Hepatocyte (in vitro differentiated cells): ENCODE measurements at regions not wholly inside any gene's neighbourhood (a gene's known extent, or its start where the extent isn't known, plus 50 kb on each side); places are given as distances from the start of the nearest gene placed in this dataset.
A peak's percentile ranks its signal among the peaks of the same experiment; 100 is the strongest.

Source experiments
- DNase-seq: peaks from one replicate; pipeline ENCODE4 v3.0.0-alpha.2; 2016; ENCODE audit warnings: low spot score
- H2AFZ ChIP-seq: fragments of 200-600 bp; sonication (generic); 2 replicates; pipeline ENCODE4 v1.6.0; 2016; ENCODE audit warnings: antibody characterized with exemption, mild to moderate bottlenecking
- H3K27ac ChIP-seq: fragments of 200-600 bp; sonication (generic); 2 replicates; pipeline ENCODE4 v1.5.1; 2016; ENCODE audit warnings: mild to moderate bottlenecking
- H3K27me3 ChIP-seq: fragments of 200-600 bp; sonication (generic); 2 replicates; pipeline ENCODE4 v1.6.1; 2016
- H3K36me3 ChIP-seq: fragments of 200-600 bp; sonication (generic); replicated peaks from 2 replicates; pipeline ENCODE4 v1.5.1; 2016; ENCODE audit warnings: low read depth; ENCODE audit not compliant: insufficient read depth
- H3K4me1 ChIP-seq: fragments of 200-600 bp; sonication (generic); 2 replicates; pipeline ENCODE4 v1.5.1; 2016; ENCODE audit warnings: mild to moderate bottlenecking, moderate library complexity; ENCODE audit not compliant: insufficient read depth
- H3K4me2 ChIP-seq: fragments of 200-600 bp; sonication (generic); 2 replicates; pipeline ENCODE4 v1.6.0; 2016
- H3K4me3 ChIP-seq: fragments of 200-600 bp; sonication (generic); 2 replicates; pipeline ENCODE4 v1.5.1; 2016; ENCODE audit warnings: mild to moderate bottlenecking
- H3K79me2 ChIP-seq: fragments of 200-600 bp; sonication (generic); 2 replicates; pipeline ENCODE4 v1.6.0; 2017; ENCODE audit warnings: mild to moderate bottlenecking
- H3K9me2 ChIP-seq: fragments of 200-600 bp; sonication (generic); replicated peaks from 2 replicates; pipeline ENCODE4 v1.6.0; 2017; ENCODE audit warnings: mild to moderate bottlenecking; ENCODE audit not compliant: insufficient read depth
- H3K9me3 ChIP-seq: fragments of 200-600 bp; sonication (generic); 2 replicates; pipeline ENCODE4 v1.5.1; 2016; ENCODE audit warnings: low read depth, mild to moderate bottlenecking
- H4K20me1 ChIP-seq: fragments of 200-600 bp; sonication (generic); 2 replicates; pipeline ENCODE4 v1.6.0; 2016; ENCODE audit warnings: mild to moderate bottlenecking; ENCODE audit not compliant: insufficient read depth, poor library complexity, severe bottlenecking
- CTCF ChIP-seq: fragments of 200-600 bp; sonication (generic); IDR thresholded peaks from 2 replicates; pipeline ENCODE4 v1.5.1; 2016; ENCODE audit warnings: antibody characterized with exemption, mild to moderate bottlenecking; ENCODE audit not compliant: poor library complexity
- EZH2 ChIP-seq: fragments of 200-600 bp; sonication (generic); IDR thresholded peaks from 2 replicates; pipeline ENCODE4 v1.6.1; 2016; ENCODE audit warnings: antibody characterized with exemption, mild to moderate bottlenecking, borderline replicate concordance
- EZH2phosphoT487 ChIP-seq: fragments of 200-600 bp; sonication (generic); IDR thresholded peaks from one replicate; pipeline ENCODE4 v1.6.1; 2018; ENCODE audit warnings: antibody characterized with exemption, mild to moderate bottlenecking, low read depth, moderate library complexity; ENCODE audit not compliant: unreplicated experiment, severe bottlenecking
- WGBS: methylation state at CpG from one replicate; pipeline ENCODE4 v1.1.6; 2016; ENCODE audit warnings: low lambda C conversion rate; ENCODE audit errors: missing lambda C conversion rate; 5-methylcytosine and 5-hydroxymethylcytosine counted together

- Histone ChIP-seq H3K79me2 (no peaks in the 10 kb centered on the region), H3K27ac (no peak overlapping the region), H3K36me3 (no peaks in the 10 kb centered on the region), H2AFZ (no peak overlapping the region), H3K9me3 (no peaks in the 10 kb centered on the region), H3K4me3 (no peak overlapping the region), H3K9me2 (no peaks in the 10 kb centered on the region), H3K4me1 (no peaks in the 10 kb centered on the region), H3K27me3 (no peaks in the 10 kb centered on the region), H4K20me1 (no peaks in the 10 kb centered on the region), H3K4me2 (no peak overlapping the region)
- TF ChIP-seq EZH2phosphoT487 (no peak), EZH2 (no peak), CTCF (no peak)
- DNase-seq, result no peak
- WGBS, result 94% methylated on average over 7 of the region's 7 CpGs
Observed at GRCh38 chr18:78501251-78501650, 478.4 kb upstream of the SALL3 start.

GRCh38 chr18:78503129-78503528 lies 476.5 kb upstream of the SALL3 start:
- Histone ChIP-seq H3K4me3 (no peak overlapping the region), H3K36me3 (no peaks in the 10 kb centered on the region), H3K27ac (no peak overlapping the region), H3K9me3 (no peaks in the 10 kb centered on the region), H3K79me2 (no peaks in the 10 kb centered on the region), H3K4me1 (no peaks in the 10 kb centered on the region), H2AFZ (no peak overlapping the region), H3K4me2 (no peak overlapping the region), H3K9me2 (no peaks in the 10 kb centered on the region), H4K20me1 (no peaks in the 10 kb centered on the region), H3K27me3 (no peaks in the 10 kb centered on the region)
- 95% methylated on average over 15 of the region's 15 CpGs for WGBS
- DNase-seq, result no peak
- TF ChIP-seq CTCF (no peak), EZH2 (no peak), EZH2phosphoT487 (no peak)

- WGBS, result 46% methylated on average over 30 of the region's 30 CpGs
- no peaks in the 10 kb centered on the region for H3K4me1 ChIP-seq
- no peaks in the 10 kb centered on the region for H3K79me2 ChIP-seq
- H3K9me2 ChIP-seq, result no peaks in the 10 kb centered on the region
- H4K20me1 ChIP-seq, result no peaks in the 10 kb centered on the region
- peak overlapping the region; percentile 20 for H2AFZ ChIP-seq
- peak; percentile 23 for DNase-seq
- no peaks in the 10 kb centered on the region for H3K9me3 ChIP-seq
- peak overlapping the region; percentile 78 for H3K27ac ChIP-seq
- H3K36me3 ChIP-seq, result no peaks in the 10 kb centered on the region
- TF ChIP-seq EZH2phosphoT487 (no peak), CTCF (no peak), EZH2 (no peak)
- H3K4me3 ChIP-seq, result no peak overlapping the region
- peak overlapping the region; percentile 53 for H3K4me2 ChIP-seq
- no peaks in the 10 kb centered on the region for H3K27me3 ChIP-seq
Observed at GRCh38 chr18:78505851-78506461, 473.7 kb upstream of the SALL3 start.
